ENCODE measurements at regions not wholly inside any gene's neighbourhood (a gene's known extent, or its start where the extent isn't known, plus 50 kb on each side); places are given as distances from the start of the nearest gene placed in this dataset.

- WGBS, 2 experiments (ENCODE audit: extremely low coverage in 1 of 2, insufficient coverage in 1 of 2, insufficient read length in 1 of 2, insufficient replicate concordance in 2 of 2, low coverage in 1 of 2, low lambda C conversion rate in 2 of 2, missing lambda C conversion rate in 1 of 2), result 95% methylated on average over 9 of the region's 9 CpGs; no CpG with 5 or more reads in 1 of the 2 experiments
Measured at GRCh38 chr1:239896980-239897379, 194.7 kb upstream of the FMN2 start.

More at GRCh38 chr1:239896980-239897379, 194.7 kb upstream of the FMN2 start:
- H3K56ac ChIP-seq (replicated peaks; ENCODE audit: insufficient read length, low read depth, low read length), result no peak overlapping the region
- H3K9ac ChIP-seq (replicated peaks in 1 of 4; ENCODE audit: extremely low read depth in 1 of 4, low read depth in 3 of 4, low read length in 3 of 4), result no peak overlapping the region
- no peak overlapping the region for H4K8ac ChIP-seq (ENCODE audit: extremely low read depth, insufficient read depth, low read length)
- H3K79me2 ChIP-seq (ENCODE audit: control insufficient read depth in 1 of 2, insufficient read depth in 2 of 2, low read length in 2 of 2), result no peaks in the 10 kb centered on the region
- FAIRE-seq, result no peak
- no peak for DNase-seq (ENCODE audit: low read depth in 1 of 2, low spot score in 2 of 2)
- H2BK5ac ChIP-seq (ENCODE audit: low read depth, low read length), result no peak overlapping the region
- no peak overlapping the region for H3K14ac ChIP-seq (ENCODE audit: insufficient read length)
- H2AK5ac ChIP-seq (ENCODE audit: low read depth, low read length), result no peak overlapping the region
- H3K23ac ChIP-seq (ENCODE audit: insufficient read length), result no peak overlapping the region
- no peak overlapping the region for H3K27ac ChIP-seq (ENCODE audit: low read depth, low read length)
- H3K4me3 ChIP-seq (ENCODE audit: extremely low read depth in 1 of 4, insufficient read depth in 2 of 4, low read depth in 3 of 4, low read length in 4 of 4), result no peak overlapping the region
- no peak overlapping the region for H4K91ac ChIP-seq (replicated peaks; ENCODE audit: insufficient read length, low read length)
- H3K4ac ChIP-seq (replicated peaks; ENCODE audit: insufficient read length, low read depth, low read length), result no peak overlapping the region
- H3K9me3 ChIP-seq (ENCODE audit: insufficient read depth in 2 of 2, low read depth in 1 of 2, low read length in 1 of 2), result no peaks in the 10 kb centered on the region; a peak in 1 of 4 replicates
- no peak overlapping the region for H2BK15ac ChIP-seq (ENCODE audit: low read length)
- H3K79me1 ChIP-seq (ENCODE audit: low read depth, low read length), result no peaks in the 10 kb centered on the region
- ChIA-PET CTCF (ENCODE audit: partially characterized antibody) (interaction anchor here (0.8 to 2.4 kb wide), 14 partner anchors 7 to 491 kb away, joined by 3 to 17 read pairs (median 4); no protein-coding TSS in a partner anchor), POLR2A (ENCODE audit: partially characterized antibody) (no interaction called here)
- no peak overlapping the region for H3K18ac ChIP-seq (ENCODE audit: extremely low read depth, low read length)
- no peak overlapping the region for H2AFZ ChIP-seq (ENCODE audit: low read length)
- H3K4me2 ChIP-seq (ENCODE audit: insufficient read depth in 1 of 2, low read depth in 2 of 2, low read length in 2 of 2), result no peak overlapping the region
- H3K23me2 ChIP-seq (ENCODE audit: low read depth, low read length), result no peaks in the 10 kb centered on the region
- H4K20me1 ChIP-seq (replicated peaks in 1 of 2; ENCODE audit: control insufficient read depth in 1 of 2, insufficient read depth in 2 of 2, low read length in 2 of 2), result no peaks in the 10 kb centered on the region
- TF ChIP-seq EP300 (IDR thresholded peaks at IDR 0.05; ENCODE audit: borderline replicate concordance in 1 of 2, low read depth in 2 of 2, low read length in 2 of 2) (no peak), JUN (IDR thresholded peaks at IDR 0.05; ENCODE audit: low read depth, low read length) (no peak), YY1 (IDR thresholded peaks at IDR 0.05; ENCODE audit: low read depth, low read length) (no peak), HDAC2 (IDR thresholded peaks at IDR 0.05; ENCODE audit: borderline replicate concordance in 1 of 2, low read depth in 2 of 2, low read length in 2 of 2) (no peak), EZH2 (IDR thresholded peaks at IDR 0.05; ENCODE audit: low read depth, low read length, severe bottlenecking) (no peak), NANOG (IDR thresholded peaks at IDR 0.05; ENCODE audit: insufficient read depth, low read depth, low read length, poor library complexity, severe bottlenecking) (no peak), RBBP5 (IDR thresholded peaks at IDR 0.05; ENCODE audit: borderline replicate concordance, low read depth, low read length) (no peak), CBX5 (IDR thresholded peaks at IDR 0.05; ENCODE audit: low read depth, low read length) (no peak)
- no peak overlapping the region for H2BK120ac ChIP-seq (replicated peaks; ENCODE audit: low read depth, low read length)
- H2BK20ac ChIP-seq (ENCODE audit: low read length), result no peak overlapping the region
- H3K36me3 ChIP-seq (ENCODE audit: control insufficient read depth in 2 of 4, insufficient read depth in 4 of 4, low read length in 3 of 4), result no peaks in the 10 kb centered on the region
- H3K4me1 ChIP-seq (replicated peaks in 1 of 4; ENCODE audit: control insufficient read depth in 3 of 4, insufficient read depth in 4 of 4, low read length in 3 of 4), result 0 out of 7 replicates have a peak, but pooled peaks cover 0 to 2% (median 0%) of the 10 kb centered on the region in 4 experiments
- H4K5ac ChIP-seq (ENCODE audit: insufficient read length, low read depth, low read length), result no peak overlapping the region
- no peaks in the 10 kb centered on the region for H3K27me3 ChIP-seq (replicated peaks in 1 of 4; ENCODE audit: control insufficient read depth in 3 of 4, extremely low read depth in 1 of 4, insufficient read depth in 3 of 4, low read length in 3 of 4)
- H2BK12ac ChIP-seq (ENCODE audit: low read depth, low read length), result no peak overlapping the region

Data from H1 (cell line).